HG02571 (cell line): ENCODE measurements at regions not wholly inside any gene's neighbourhood (a gene's known extent, or its start where the extent isn't known, plus 50 kb on each side); places are given as distances from the start of the nearest gene placed in this dataset.
"Not testable (repeated sequence)": the region's sequence is repeated elsewhere in the genome, so short reads cannot be mapped to it uniquely, and the experiment has no call there.

Experiments
- ATAC-seq: cut with Tn5 transposase; IDR thresholded peaks from one replicate; pipeline ENCODE4 v1.9.1; 2021; ENCODE audit warnings: mild to moderate bottlenecking, moderate library complexity; ENCODE audit not compliant: unreplicated experiment

- ATAC-seq: no peak
Observed at GRCh38 chr3:153266619-153267018, 104.6 kb downstream of the RAP2B start.

- ATAC-seq: no peak
Observed at GRCh38 chr3:153268564-153269279, 106.7 kb downstream of the RAP2B start.

GRCh38 chr3:153269730-153270129, 107.7 kb downstream of the RAP2B start:
- ATAC-seq: no peak

GRCh38 chr3:153273217-153273616, 111.2 kb downstream of the RAP2B start:
- no peak for ATAC-seq

GRCh38 chr3:153273767-153274435, 111.9 kb downstream of the RAP2B start:
- no peak for ATAC-seq

- ATAC-seq: no peak
Observed at GRCh38 chr3:153274561-153274960, 112.5 kb downstream of the RAP2B start.

GRCh38 chr3:153275514-153275913, 113.5 kb downstream of the RAP2B start:
- no peak for ATAC-seq

- ATAC-seq: no peak
Observed at GRCh38 chr3:153277029-153277428, 115.0 kb downstream of the RAP2B start.

GRCh38 chr3:153281236-153281997, 119.4 kb downstream of the RAP2B start:
- ATAC-seq: not testable (repeated sequence)

GRCh38 chr3:153282355-153282754, 120.3 kb downstream of the RAP2B start:
- no peak for ATAC-seq

GRCh38 chr3:153284282-153284938, 122.4 kb downstream of the RAP2B start:
- no peak for ATAC-seq

- ATAC-seq: no peak
Observed at GRCh38 chr3:153285194-153285641, 123.2 kb downstream of the RAP2B start.

- ATAC-seq: no peak
Observed at GRCh38 chr3:153285982-153286381, 124.0 kb downstream of the RAP2B start.

- no peak for ATAC-seq
Observed at GRCh38 chr3:153287017-153287416, 125.0 kb downstream of the RAP2B start.

GRCh38 chr3:153289334-153289808, 127.3 kb downstream of the RAP2B start:
- ATAC-seq: no peak

GRCh38 chr3:153290268-153291015, 128.4 kb downstream of the RAP2B start:
- ATAC-seq: no peak

- ATAC-seq: no peak
Observed at GRCh38 chr3:153291059-153291685, 129.1 kb downstream of the RAP2B start.

GRCh38 chr3:153293265-153293664, 131.2 kb downstream of the RAP2B start:
- no peak for ATAC-seq

GRCh38 chr3:153295901-153296300, 133.9 kb downstream of the RAP2B start:
- no peak for ATAC-seq

GRCh38 chr3:153305189-153305588, 143.2 kb downstream of the RAP2B start:
- ATAC-seq: no peak
